Smooth muscle cell (in vitro differentiated cells): ENCODE measurements at regions not wholly inside any gene's neighbourhood (a gene's known extent, or its start where the extent isn't known, plus 50 kb on each side); places are given as distances from the start of the nearest gene placed in this dataset.

ENCODE experiments used
- DNase-seq: peaks from one replicate; lab custom pipeline; 2025; ENCODE audit not compliant: unreplicated experiment; lab: John Stamatoyannopoulos, UW
- H2AFZ ChIP-seq: fragments of 200-600 bp; sonication (generic); 2 replicates; pipeline ENCODE4 v1.6.0; 2016; ENCODE audit warnings: antibody characterized with exemption, low read depth, mild to moderate bottlenecking
- H3F3A ChIP-seq: fragments of 200-600 bp; sonication (generic); 2 replicates; pipeline ENCODE4 v1.6.0; 2017; ENCODE audit warnings: antibody characterized with exemption, low read depth
- H3K27ac ChIP-seq: fragments of 200-600 bp; sonication (generic); 2 replicates; pipeline ENCODE4 v1.5.1; 2016; ENCODE audit warnings: low read depth, mild to moderate bottlenecking
- H3K27me3 ChIP-seq: fragments of 200-600 bp; sonication (generic); 2 replicates; pipeline ENCODE4 v1.6.1; 2016; ENCODE audit warnings: low read depth, mild to moderate bottlenecking
- H3K36me3 ChIP-seq: fragments of 200-600 bp; sonication (generic); 2 replicates; pipeline ENCODE4 v1.5.1; 2016; ENCODE audit warnings: low read depth
- H3K4me1 ChIP-seq: fragments of 200-600 bp; sonication (generic); 2 replicates; pipeline ENCODE4 v1.5.1; 2016; ENCODE audit warnings: low read depth
- H3K4me2 ChIP-seq: fragments of 200-600 bp; sonication (generic); 2 replicates; pipeline ENCODE4 v1.6.0; 2016; ENCODE audit warnings: mild to moderate bottlenecking
- H3K4me3 ChIP-seq: fragments of 200-600 bp; sonication (generic); 2 replicates; pipeline ENCODE4 v1.5.1; 2016; ENCODE audit warnings: mild to moderate bottlenecking
- H3K79me2 ChIP-seq: fragments of 200-600 bp; sonication (generic); 2 replicates; pipeline ENCODE4 v1.6.0; 2016; ENCODE audit warnings: low read depth, mild to moderate bottlenecking
- H3K9ac ChIP-seq: fragments of 200-600 bp; sonication (generic); 2 replicates; pipeline ENCODE4 v1.6.0; 2016; ENCODE audit warnings: low read depth
- H3K9me3 ChIP-seq: fragments of 200-600 bp; sonication (generic); replicated peaks from 2 replicates; pipeline ENCODE4 v1.5.1; 2016; ENCODE audit warnings: low read depth
- H4K20me1 ChIP-seq: fragments of 200-600 bp; sonication (generic); 2 replicates; pipeline ENCODE4 v1.6.0; 2016; ENCODE audit warnings: low read depth
- WGBS: methylation state at CpG from one replicate; pipeline ENCODE4 v1.1.7; 2016; ENCODE audit warnings: low lambda C conversion rate; 5-methylcytosine and 5-hydroxymethylcytosine counted together
- TF ChIP-seq, protein P1 (sequence below): fragments of 200-600 bp; sonication (generic); IDR thresholded peaks from 2 replicates; pipeline ENCODE4 v1.5.1; 2017; ENCODE audit warnings: borderline replicate concordance, mild to moderate bottlenecking, antibody characterized with exemption; ENCODE audit not compliant: insufficient read depth, poor library complexity, severe bottlenecking

DNA sequence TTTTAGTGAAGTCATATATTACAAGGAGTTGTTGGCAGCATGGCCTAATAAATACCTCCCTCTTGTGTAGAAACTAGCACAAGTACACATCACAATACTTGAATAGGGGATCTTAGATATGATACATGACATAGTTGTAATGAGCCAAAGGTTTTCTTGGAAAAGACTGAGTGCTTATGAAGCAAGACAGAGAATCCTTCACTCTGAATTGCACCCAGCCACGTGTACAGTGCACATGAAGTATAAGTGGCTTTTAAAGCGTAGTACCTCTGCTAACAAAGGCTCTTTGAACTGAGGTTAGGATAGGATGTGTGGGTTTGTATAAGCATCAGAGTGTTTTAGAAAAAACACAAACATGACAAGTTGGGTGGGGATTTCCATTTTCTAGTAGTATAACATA lies 145.5 kb upstream of the STMND1 start:
- Histone ChIP-seq H4K20me1 (no peaks in the 10 kb centered on the region), H2AFZ (no peak overlapping the region)
- DNase-seq: no peak

DNA sequence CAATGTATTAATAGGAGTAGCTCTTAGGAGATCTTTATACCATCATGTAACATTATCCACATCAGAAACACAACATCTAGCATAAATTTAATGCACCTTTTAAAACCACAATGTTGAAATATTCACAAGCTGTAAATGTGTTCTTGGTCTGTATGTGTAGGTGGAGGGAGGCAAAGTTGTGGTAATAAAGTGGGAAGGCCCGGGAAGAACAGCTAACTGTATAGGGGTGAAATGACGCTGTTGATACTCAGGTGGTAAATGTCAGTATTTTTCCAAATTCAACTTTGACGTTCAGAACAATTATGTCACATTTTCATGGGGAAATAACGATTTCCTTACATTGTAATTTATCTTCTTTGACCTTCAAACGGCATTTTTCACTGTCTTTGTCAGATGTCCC lies 146.0 kb upstream of the STMND1 start:
- no peak overlapping the region for H3K9ac ChIP-seq
- no peaks in the 10 kb centered on the region for H3K4me1 ChIP-seq
- no peak for DNase-seq
- H3K36me3 ChIP-seq: no peaks in the 10 kb centered on the region
- H3K9me3 ChIP-seq: no peaks in the 10 kb centered on the region
- no peaks in the 10 kb centered on the region for H3K79me2 ChIP-seq
- TF ChIP-seq, protein P1, sequence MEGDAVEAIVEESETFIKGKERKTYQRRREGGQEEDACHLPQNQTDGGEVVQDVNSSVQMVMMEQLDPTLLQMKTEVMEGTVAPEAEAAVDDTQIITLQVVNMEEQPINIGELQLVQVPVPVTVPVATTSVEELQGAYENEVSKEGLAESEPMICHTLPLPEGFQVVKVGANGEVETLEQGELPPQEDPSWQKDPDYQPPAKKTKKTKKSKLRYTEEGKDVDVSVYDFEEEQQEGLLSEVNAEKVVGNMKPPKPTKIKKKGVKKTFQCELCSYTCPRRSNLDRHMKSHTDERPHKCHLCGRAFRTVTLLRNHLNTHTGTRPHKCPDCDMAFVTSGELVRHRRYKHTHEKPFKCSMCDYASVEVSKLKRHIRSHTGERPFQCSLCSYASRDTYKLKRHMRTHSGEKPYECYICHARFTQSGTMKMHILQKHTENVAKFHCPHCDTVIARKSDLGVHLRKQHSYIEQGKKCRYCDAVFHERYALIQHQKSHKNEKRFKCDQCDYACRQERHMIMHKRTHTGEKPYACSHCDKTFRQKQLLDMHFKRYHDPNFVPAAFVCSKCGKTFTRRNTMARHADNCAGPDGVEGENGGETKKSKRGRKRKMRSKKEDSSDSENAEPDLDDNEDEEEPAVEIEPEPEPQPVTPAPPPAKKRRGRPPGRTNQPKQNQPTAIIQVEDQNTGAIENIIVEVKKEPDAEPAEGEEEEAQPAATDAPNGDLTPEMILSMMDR: no peak
- H3K27me3 ChIP-seq: no peaks in the 10 kb centered on the region
- WGBS: 86% methylated on average over 5 of the region's 5 CpGs
- no peaks in the 10 kb centered on the region for H3F3A ChIP-seq
- no peak overlapping the region for H3K27ac ChIP-seq
- H4K20me1 ChIP-seq: no peaks in the 10 kb centered on the region
- H2AFZ ChIP-seq: no peak overlapping the region
- no peak overlapping the region for H3K4me3 ChIP-seq
- no peak overlapping the region for H3K4me2 ChIP-seq

More for the DNA sequence above, 145.5 kb upstream of the STMND1 start:
- no peaks in the 10 kb centered on the region for H3K79me2 ChIP-seq
- no peak overlapping the region for H3K4me2 ChIP-seq
- H3K27me3 ChIP-seq: no peaks in the 10 kb centered on the region
- H3K4me1 ChIP-seq: no peaks in the 10 kb centered on the region
- H3K9me3 ChIP-seq: no peaks in the 10 kb centered on the region
- no peak overlapping the region for H3K27ac ChIP-seq
- WGBS: 67% methylated on average over 2 of the region's 2 CpGs
- no peak overlapping the region for H3K4me3 ChIP-seq
- H3K36me3 ChIP-seq: no peaks in the 10 kb centered on the region
- TF ChIP-seq, protein P1: no peak
- H3K9ac ChIP-seq: no peak overlapping the region
- H3F3A ChIP-seq: no peaks in the 10 kb centered on the region

DNA sequence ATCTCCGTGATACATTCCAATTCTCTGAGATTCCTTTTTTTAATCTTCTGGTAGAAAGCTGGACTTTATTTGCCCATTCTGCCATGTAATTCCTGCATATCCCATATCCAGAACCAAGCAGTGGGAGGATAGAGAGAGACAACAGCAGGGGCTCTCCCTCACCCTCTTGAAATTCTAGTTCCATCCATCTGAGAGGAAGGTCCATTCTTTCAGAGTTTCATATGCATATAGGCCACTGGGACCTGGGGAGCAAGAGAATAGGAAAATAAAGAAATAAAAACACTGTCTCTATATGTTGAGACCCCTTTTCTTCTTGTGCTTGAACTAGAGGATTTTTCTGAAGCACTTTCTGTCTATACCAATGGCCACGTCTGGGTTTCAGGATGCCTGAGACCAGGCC lies 147.9 kb upstream of the STMND1 start:
- H3K9ac ChIP-seq: no peak overlapping the region
- no peaks in the 10 kb centered on the region for H3F3A ChIP-seq
- H3K4me3 ChIP-seq: no peak overlapping the region
- H3K36me3 ChIP-seq: no peaks in the 10 kb centered on the region
- H2AFZ ChIP-seq: no peak overlapping the region
- 44% methylated on average over 2 of the region's 2 CpGs for WGBS
- H3K27me3 ChIP-seq: no peaks in the 10 kb centered on the region
- no peak for DNase-seq
- H3K4me2 ChIP-seq: no peak overlapping the region
- H3K4me1 ChIP-seq: no peaks in the 10 kb centered on the region
- TF ChIP-seq, protein P1: no peak
- no peaks in the 10 kb centered on the region for H4K20me1 ChIP-seq
- H3K79me2 ChIP-seq: no peaks in the 10 kb centered on the region
- no peak overlapping the region for H3K27ac ChIP-seq
- no peaks in the 10 kb centered on the region for H3K9me3 ChIP-seq

DNA sequence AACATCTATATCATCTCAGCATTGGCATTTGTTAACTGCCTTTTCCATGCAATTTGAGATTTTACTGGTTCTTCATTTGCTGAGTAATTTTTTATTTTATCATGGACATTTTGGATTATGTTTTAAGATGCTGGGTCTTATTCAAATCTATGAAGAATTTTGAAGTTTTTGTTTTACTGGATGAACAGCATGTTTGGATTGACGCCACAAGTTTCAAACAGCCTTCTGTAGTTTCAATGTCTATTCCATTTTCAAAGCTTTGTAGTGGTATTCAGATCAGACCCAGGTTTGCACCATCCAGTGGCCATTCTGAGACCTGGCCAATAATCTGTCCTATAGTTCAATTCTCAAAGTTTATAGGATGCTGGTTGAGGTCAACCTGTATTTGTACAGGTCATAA lies 148.4 kb upstream of the STMND1 start:
- TF ChIP-seq, protein P1: no peak
- Histone ChIP-seq H2AFZ (no peak overlapping the region), H3K27ac (no peak overlapping the region), H3K79me2 (no peaks in the 10 kb centered on the region), H3K9me3 (no peaks in the 10 kb centered on the region), H3K4me2 (no peak overlapping the region), H3K4me3 (no peak overlapping the region), H3K4me1 (no peaks in the 10 kb centered on the region), H3K27me3 (no peaks in the 10 kb centered on the region), H3K36me3 (no peaks in the 10 kb centered on the region), H3F3A (no peaks in the 10 kb centered on the region), H3K9ac (no peak overlapping the region), H4K20me1 (no peaks in the 10 kb centered on the region)
- DNase-seq: no peak
- 96% methylated on average over 1 of the region's 1 CpG for WGBS
